ENCODE measurements at regions not wholly inside any gene's neighbourhood (a gene's known extent, or its start where the extent isn't known, plus 50 kb on each side); places are given as distances from the start of the nearest gene placed in this dataset.

GRCh38 chr14:21987937-21988336, 314.3 kb upstream of the OR4E1 start:
- no peak for DNase-seq (ENCODE audit: low read depth)

- DNase-seq (ENCODE audit: low read depth), result no peak
Observed at GRCh38 chr14:21985081-21985480, 311.5 kb upstream of the OR4E1 start.

GRCh38 chr14:21978999-21979314, 305.3 kb upstream of the OR4E1 start:
- DNase-seq (ENCODE audit: low read depth), result no peak

GRCh38 chr14:21978184-21978998, 304.8 kb upstream of the OR4E1 start:
- DNase-seq (ENCODE audit: low read depth), result no peak

GRCh38 chr14:21974741-21975140, 301.1 kb upstream of the OR4E1 start:
- DNase-seq (ENCODE audit: low read depth), result no peak

- no peak for DNase-seq (ENCODE audit: low read depth)
Observed at GRCh38 chr14:21965042-21965441, 291.4 kb upstream of the OR4E1 start.

GRCh38 chr14:21964180-21964579, 290.6 kb upstream of the OR4E1 start:
- no peak for DNase-seq (ENCODE audit: low read depth)

- no peak for DNase-seq (ENCODE audit: low read depth)
Observed at GRCh38 chr14:21960636-21961035, 287.0 kb upstream of the OR4E1 start.

- DNase-seq (ENCODE audit: low read depth), result no peak
Observed at GRCh38 chr14:21941885-21942284, 268.3 kb upstream of the OR4E1 start.

GRCh38 chr14:21940887-21941856, 267.6 kb upstream of the OR4E1 start:
- no peak for DNase-seq (ENCODE audit: low read depth)

- DNase-seq (ENCODE audit: low read depth), result no peak
Observed at GRCh38 chr14:21939836-21940235, 266.2 kb upstream of the OR4E1 start.

- no peak for DNase-seq (ENCODE audit: low read depth)
Observed at GRCh38 chr14:21937996-21938395, 264.4 kb upstream of the OR4E1 start.

- no peak for DNase-seq (ENCODE audit: low read depth)
Observed at GRCh38 chr14:21933681-21934080, 260.1 kb upstream of the OR4E1 start.

- DNase-seq (ENCODE audit: low read depth), result no peak
Observed at GRCh38 chr14:21924479-21924878, 250.9 kb upstream of the OR4E1 start.

- DNase-seq (ENCODE audit: low read depth), result no peak
Observed at GRCh38 chr14:21923820-21924219, 250.2 kb upstream of the OR4E1 start.

- no peak for DNase-seq (ENCODE audit: low read depth)
Observed at GRCh38 chr14:21921453-21921852, 247.8 kb upstream of the OR4E1 start.

GRCh38 chr14:21917699-21918436, 244.2 kb upstream of the OR4E1 start:
- no peak for DNase-seq (ENCODE audit: low read depth)

- DNase-seq (ENCODE audit: low read depth), result no peak
Observed at GRCh38 chr14:21915826-21916225, 242.2 kb upstream of the OR4E1 start.

GRCh38 chr14:21913759-21914158, 240.1 kb upstream of the OR4E1 start:
- no peak for DNase-seq (ENCODE audit: low read depth)

- no peak for DNase-seq (ENCODE audit: low read depth)
Observed at GRCh38 chr14:21912367-21912766, 238.7 kb upstream of the OR4E1 start.

- no peak for DNase-seq (ENCODE audit: low read depth)
Observed at GRCh38 chr14:21911877-21912276, 238.3 kb upstream of the OR4E1 start.

GRCh38 chr14:21910260-21910659, 236.6 kb upstream of the OR4E1 start:
- DNase-seq (ENCODE audit: low read depth), result no peak

Data from GM04503 (cell line).